ENCODE measurements at regions not wholly inside any gene's neighbourhood (a gene's known extent, or its start where the extent isn't known, plus 50 kb on each side); places are given as distances from the start of the nearest gene placed in this dataset.
"Not testable (repeated sequence)": the region's sequence is repeated elsewhere in the genome, so short reads cannot be mapped to it uniquely, and the experiment has no call there.

DNA sequence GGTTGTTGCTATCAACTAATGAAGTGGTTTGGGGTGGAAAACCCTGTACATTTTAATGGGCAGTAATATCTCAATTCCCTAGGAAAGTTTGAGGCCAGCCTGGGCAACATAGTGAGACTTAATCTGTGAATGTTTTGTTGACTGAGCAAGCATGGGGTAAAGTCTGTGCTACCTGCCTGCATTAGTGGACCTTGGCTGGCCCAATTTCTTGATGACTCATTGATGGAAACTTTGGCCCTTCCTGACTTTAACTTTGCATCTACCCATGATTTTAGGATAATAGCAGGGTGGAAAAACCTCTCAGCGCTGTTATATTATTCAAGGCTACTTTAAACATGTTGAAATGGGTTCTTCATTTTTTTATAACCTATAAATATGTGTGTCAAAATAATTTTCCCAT is 389.4 kb upstream of the RORB start:
- no peak for DNase-seq

DNA sequence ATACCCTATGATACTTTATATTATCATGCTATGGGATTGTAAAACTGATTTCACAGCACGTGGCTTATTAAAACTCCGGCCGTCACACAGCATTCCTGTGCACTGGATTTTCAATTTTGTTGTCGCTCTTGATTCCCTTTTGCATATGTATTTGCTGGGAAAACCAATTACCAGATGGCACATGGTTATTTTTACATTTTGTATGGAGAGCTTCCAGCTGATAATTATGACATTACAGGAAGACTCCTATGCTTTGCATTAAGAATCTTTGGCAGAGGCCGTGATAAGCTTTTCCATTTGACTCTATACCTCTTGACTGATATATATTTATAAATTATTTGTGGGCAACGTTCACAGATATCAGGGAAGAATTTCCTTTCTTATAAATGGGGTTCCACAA is 381.2 kb upstream of the RORB start:
- DNase-seq: no peak

DNA sequence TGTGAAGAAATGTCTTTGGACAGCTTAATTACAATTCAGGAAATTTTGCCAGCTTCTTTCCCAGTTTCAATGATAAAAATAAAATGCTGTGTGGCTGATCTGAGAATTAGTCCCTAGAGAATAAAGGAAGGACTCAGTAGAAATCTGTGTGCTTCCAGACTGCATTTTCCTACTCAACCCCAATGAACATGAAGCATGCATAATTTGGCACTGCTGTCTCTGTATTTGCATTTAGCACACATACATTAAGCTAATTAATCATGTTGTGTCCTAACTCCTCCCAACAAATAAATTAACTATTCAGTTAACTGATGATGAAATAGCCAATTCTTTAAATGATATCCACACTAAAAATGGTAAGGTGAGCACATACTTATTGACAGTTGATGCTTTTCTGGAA is 380.0 kb upstream of the RORB start:
- no peak for DNase-seq

DNA sequence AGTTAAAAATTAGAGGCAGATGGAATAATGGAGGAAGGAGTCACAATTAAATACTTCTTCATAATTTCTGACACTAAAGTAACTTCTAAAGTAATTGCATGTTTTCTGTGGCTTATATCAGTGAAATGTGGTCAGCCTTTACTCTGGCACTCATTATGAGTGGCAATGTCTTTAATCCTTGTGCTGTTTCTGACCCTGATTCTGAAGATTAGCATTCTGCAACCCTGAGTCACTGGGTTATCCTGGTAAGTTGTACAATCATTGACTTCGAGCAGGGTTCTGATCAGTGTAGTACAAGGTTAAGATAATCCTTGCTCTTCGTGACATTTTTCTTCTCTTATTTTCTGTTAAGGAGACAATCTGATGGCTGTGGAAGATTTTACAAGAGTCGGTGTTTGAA is 379.4 kb upstream of the RORB start:
- DNase-seq: no peak

DNA sequence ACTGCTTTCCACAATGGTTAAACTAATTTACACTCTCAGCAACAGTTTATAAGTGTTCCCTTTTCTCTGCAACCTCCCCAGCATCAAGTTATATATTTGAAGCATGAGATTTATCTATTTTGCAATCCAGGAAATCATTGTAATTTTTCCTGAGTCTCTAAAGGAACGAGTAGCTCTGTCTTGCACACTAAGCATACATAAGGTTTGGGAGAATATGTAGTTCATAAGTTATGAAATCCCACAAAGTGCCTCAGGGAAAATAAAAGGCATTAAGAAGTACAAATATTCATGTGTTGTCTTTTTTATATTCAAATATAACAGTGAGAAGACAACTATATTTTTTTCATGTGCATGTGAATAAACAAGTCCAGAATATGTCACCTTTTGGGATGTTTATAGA is 377.1 kb upstream of the RORB start:
- no peak for DNase-seq

DNA sequence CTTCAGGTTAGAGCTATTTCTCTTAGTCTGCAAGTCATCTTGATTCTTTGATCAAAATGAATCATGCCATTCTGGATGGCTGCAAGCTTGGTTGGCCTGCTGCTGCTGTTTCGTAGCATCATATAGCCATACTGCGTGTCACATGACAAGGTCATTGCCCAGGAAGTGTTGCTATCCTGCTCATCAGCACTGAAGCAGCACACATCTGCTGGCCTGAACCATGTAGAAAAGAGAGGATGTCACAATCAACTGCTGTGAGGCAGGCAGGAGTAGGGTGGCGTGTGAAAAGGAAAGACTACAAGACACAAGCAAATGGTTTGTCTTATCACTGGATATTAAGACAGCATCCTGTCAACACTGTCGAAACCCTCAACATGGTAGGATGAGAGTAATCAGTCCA is 376.7 kb upstream of the RORB start:
- DNase-seq: no peak

DNA sequence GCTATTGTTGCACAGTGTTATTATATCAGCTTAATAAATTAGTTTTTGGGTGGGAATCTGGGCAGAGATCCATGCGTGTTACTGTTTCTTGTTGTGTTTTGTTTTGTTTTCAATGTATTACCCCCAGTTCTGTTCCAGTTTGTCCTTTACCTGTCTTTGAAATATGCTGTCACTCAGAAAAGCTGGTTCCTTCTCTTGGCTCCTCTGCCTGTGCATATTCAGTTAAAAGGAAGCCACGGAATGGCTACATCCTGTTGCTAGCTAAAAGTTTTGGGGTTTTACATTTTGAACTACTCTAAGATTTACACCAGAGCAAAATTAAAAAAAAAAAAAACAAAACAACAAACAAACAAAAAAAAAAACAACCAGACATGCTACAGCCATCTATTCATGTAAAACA is 374.9 kb upstream of the RORB start:
- DNase-seq: no peak

DNA sequence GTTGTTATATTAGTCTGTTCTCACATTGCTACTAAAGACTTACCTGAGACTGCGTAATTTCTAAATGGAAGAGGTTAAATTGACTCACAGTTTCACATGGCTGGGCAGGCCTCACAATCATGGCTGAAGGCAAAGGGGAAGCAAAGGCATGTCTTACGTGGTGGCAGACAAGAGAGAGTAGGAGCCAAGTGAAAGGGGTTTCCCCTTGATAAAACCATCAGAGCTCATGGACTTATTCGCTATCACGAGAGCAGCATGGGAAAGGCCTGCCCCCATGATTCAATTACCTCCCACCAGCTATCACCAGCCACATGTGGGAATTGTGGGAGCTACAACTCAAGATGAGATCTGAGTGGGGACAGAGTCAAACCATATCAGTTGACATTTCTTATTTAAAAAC is 374.5 kb upstream of the RORB start:
- no peak for DNase-seq

DNA sequence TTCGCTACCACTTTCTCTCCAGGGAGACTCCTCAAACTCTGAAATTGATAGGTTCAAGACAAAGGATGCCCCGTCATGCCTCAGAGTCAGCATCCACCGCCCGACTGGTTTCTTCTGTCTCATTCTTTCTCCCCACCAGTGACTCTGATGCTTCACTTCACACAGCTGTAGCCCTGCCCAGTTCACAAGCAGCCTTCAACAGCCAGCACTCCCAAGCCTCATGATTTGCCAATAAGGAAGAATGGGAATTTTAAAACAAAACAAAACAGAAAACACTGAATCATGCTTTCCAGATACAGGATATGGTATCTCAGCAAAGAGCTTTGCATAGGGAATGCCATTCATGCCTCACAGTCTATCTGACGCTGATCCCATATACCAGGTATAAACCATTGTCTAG is 371.2 kb upstream of the RORB start:
- no peak for DNase-seq

DNA sequence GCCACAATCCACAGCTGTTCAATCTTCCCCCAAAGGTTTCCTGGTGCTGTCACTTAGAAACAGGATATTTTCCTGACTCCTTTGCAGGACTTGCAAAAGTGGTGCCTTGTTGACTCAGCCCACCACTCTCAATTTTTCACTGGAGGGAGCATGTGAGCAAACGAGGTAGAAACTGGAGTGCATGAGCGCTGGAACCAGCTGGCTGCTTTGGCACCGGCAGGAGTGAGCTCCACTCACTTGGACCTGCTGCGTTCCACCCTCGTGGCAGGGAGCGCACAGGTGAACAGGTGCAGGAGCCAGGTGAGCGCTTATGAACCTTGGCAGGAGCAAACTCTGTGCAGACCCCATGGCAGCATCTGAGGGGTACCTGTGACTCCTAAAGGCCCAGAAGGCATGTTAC is 364.1 kb upstream of the RORB start:
- DNase-seq: no peak

DNA sequence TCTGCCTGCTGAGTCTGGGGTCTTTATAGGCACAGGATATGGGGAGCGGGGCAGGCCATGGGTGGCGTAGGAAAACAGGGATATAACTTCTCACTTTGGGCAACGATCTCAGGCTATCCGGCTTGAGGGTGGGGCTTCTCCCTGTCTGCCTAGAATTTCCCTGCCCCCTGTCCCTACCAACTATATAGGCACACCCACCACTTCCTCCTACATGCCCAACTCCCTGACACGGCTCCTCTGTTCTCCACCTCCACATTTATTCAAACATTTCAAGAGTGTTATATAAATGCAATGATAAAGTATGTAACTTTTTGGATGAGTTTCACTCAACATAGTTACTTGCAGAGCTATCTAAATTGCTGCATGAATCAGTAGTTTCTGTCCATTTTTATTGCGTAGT is 363.2 kb upstream of the RORB start:
- DNase-seq: no peak

DNA sequence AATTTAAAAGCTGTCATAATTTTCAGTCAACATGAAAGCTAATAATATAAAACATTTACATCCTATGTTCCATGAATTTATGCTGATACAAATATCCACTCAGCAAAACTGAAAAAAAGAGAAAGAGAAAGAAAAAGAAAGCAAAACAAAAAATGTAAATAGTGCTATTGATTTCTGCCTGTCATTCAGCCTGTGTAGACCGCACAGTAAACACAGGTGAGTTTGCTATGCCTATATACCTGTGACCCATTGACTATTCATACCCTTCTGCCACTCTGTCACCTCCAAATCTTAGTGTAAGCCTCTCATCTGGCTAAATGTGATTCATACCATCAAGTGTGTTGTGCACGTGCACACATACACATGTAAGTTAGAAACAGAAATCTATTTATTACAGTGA is 359.0 kb upstream of the RORB start:
- no peak for DNase-seq

DNA sequence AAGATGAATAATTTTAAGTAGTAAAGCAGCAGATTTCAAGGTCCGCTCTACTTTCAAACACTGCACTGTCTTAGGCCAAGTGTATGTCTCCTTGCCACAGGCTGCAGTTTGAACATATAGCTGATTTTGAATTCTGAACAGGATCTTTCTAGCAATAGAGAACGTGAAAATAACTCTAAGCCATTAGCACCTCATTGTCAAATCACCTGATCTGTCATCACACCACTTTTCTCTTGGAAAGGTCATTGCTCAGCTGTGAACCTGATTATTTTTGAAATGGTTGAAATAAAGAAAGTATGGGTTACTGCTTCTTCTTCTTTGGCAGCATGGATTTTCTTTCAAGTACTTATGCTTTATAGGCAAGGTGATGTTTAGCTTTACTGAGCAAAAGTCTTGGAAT is 357.0 kb upstream of the RORB start:
- DNase-seq: no peak

DNA sequence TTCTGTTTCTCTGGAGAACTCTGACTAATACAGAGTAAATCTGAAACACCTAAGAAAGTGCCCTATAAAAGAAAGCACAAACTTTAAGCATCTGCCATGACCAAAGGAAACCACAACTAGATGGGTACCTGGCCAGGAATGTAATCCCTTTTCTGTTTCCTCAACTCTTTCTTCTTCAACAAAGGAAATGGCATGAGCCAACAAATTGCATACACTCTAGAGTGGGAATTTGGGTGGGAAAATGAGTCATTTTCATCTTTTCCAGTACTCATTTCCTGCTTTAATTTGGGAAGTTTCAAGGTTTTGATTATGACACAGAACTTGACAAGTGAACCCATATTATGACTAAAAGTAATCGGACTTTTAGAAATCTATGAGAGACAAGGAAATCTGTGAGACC is 349.2 kb upstream of the RORB start:
- DNase-seq: no peak

DNA sequence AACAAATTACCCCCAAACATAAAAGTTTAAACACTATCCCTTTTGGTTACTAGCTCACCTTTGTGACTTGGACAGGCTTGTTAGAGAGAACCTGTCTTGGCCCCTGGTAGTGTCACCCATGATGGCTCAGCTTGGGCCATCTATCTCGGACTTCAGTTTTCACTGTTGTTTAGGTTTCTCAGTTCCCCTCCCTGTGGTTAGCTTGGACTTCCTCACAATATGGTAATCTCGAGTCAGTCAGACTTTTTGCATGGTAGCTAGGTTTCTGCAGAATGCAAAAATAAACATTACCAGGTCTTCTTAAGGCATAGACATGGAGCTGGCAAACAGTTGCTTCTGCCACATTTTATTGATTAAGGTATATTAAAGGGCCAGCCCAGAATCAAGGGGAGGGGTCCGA is 324.3 kb upstream of the RORB start:
- DNase-seq: no peak

DNA sequence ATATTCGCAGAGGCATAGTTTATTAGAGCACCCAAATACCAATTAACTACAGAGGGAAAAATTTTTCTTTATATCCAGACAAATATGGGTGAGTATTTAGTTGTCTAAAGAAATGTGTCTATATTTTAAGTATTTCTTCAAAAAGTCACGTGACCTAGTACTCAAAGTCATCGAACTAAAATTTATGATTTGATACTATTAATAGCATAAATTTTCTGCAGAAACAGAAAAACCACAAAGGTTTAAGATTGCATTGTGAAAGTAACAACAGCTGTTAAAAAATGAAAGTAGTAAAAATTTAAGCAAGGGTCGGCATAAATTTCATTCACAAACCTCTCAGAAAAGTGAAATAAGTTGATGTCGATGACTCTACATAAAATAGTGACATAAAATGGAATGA is 323.9 kb upstream of the RORB start:
- no peak for DNase-seq

DNA sequence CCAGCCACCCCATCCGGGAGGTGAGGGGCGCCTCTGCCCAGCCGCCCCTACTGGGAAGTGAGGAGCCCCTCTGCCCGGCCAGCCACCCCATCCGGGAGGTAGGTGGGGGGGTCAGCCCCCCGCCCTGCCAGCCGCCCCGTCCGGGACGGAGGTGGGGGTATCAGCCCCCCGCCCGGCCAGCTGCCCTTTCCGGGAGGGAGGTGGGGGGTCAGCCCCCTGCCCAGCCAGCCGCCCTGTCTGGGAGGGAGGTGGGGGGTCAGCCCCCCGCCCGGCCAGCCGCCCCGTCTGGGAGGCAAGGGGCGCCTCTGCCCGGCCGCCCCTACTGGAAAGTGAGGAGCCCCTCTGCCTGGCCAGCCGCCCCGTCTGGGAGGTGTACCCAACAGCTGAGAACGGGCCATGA is 299.4 kb upstream of the RORB start:
- DNase-seq: not testable (repeated sequence)

DNA sequence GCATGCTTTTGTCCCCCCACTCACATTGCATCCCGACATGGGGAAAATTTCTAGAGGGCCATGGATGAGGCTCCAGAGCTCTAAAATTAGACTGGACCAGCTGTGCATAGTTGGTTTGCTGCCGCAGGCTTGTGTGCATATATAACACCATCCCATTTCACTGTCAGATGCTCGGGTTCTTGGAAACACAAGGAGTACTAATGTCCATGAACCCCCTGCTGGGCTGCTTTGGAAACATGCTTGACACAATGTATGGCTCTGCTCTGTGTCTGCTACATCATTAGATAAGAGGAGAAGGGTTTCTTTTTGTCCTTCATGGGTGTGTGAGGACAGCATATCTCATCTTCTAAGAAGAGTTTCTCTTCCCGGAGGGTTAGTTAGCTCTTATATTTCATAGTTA is 292.1 kb upstream of the RORB start:
- no peak for DNase-seq

DNA sequence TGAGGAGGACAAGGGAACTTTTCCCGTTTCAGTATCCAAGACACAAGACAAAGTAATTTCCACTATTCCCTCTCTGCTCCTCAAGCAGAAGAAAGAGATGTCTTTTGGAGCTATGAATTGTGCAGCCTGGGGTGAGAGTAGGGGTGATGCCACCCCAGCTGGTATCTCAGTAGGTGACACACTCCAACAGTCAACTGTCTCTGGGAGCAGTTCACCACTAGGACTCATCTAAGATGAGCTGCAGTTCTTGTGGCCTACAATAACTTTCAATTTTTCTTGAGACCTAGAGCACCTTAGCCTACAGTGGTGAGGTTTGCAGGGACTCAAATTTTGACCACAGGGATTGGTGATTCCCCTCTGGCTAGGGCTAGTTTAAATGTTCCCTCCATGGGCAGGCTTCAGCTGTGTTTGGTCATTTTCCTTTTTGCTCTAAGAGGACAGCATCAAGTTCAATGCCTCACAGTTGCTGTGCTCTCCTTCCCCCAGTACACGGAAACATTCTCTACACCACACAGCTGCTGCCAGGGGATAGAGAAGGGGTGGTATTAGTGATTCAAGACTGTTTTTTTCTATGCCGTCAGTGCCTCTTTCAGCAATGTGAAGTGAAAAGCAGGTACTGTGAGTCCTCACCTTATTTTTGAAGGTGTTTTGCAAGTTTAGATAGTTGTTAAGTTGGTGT is 278.6 kb upstream of the RORB start:
- no peak for DNase-seq

DNA sequence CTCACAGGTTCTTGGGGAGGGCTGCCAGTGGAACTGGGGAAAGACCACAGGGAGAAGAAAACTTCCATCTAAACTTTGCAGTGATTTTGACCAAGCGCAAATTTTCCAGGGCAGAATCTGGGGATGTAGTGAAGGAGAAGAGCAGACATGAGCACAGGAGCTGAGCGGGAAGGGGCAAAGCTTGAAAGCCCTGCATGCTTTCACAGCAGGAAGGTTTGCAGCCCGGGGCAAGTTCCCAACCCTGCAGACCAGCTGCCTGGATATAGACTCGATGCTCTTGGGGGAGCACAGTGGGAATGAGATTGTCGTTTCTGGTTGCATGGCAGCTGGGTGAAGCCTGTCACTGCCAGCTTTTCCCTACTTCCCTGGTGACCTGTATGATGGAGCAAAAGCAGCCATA is 276.8 kb upstream of the RORB start:
- DNase-seq: no peak

DNA sequence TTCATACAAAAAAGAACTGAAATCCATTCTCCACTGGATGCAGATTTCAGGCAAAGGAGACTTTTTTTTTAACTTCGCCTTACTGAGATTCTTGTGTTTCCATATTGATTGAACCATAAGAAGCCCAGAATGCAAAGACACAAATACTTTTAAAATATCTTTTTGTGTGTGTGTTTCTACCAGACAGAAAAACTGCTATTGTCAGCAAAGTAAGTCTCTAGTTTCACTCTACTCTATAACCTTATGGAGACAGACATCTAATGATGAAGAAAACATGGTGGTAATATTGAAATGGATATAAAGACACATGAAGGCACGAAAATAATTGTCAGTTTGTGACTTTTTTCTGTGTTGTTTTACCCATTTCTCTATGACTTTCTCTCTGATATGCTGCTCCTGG is 260.3 kb upstream of the RORB start:
- no peak for DNase-seq

DNA sequence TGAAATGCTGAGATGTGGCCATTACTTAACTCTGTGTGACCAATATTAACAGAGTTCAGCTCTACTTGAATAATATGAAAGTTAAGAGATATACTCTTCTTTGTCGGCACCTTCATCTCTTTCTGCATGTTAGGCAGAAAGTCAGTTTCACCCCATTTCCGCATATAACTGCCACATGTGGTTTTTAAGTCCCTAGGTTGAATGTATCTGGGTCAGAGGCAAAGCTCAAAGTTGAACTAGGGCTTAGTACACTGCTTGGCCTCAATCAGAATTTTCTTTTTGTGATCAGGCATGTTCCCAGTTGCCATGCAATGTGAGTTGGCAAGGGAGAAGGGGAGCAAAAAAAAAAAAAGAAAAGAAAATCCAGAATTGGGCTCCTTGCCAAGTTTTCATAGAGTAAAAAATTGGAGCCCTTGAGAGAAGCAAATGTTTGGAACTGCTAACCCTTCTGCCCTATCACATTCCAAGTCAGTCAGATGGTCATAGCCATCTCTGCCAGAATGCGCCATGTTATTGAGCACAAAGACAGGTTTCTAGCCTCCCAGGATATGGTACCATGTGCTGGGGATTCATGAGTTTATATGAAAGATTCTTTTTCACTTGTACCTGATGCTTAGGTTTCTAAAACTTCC is 251.2 kb upstream of the RORB start:
- DNase-seq: no peak

DNA sequence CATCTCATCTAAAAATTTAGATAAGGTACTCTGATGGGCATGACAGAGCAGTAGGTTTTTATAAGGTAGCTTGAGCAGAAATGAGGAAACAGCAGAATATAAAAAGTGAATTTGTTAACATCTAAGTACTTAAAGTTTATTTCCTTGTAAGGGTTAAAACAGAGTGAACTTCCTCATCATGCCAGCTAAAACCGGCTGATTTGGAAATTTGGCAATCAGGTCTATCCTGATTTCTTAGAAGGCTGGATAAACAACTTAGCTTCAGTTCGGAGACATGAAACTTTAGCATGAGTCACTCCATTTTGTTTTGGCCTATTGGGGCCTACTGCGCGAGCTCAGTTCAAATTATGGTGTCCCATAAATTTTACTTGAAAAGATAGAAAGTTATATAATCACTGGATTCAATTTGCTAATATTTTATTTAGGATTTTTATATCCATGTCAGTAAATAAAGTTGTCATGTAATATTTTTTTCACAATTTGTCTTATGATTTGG is 241.6 kb upstream of the RORB start:
- DNase-seq: no peak

DNA sequence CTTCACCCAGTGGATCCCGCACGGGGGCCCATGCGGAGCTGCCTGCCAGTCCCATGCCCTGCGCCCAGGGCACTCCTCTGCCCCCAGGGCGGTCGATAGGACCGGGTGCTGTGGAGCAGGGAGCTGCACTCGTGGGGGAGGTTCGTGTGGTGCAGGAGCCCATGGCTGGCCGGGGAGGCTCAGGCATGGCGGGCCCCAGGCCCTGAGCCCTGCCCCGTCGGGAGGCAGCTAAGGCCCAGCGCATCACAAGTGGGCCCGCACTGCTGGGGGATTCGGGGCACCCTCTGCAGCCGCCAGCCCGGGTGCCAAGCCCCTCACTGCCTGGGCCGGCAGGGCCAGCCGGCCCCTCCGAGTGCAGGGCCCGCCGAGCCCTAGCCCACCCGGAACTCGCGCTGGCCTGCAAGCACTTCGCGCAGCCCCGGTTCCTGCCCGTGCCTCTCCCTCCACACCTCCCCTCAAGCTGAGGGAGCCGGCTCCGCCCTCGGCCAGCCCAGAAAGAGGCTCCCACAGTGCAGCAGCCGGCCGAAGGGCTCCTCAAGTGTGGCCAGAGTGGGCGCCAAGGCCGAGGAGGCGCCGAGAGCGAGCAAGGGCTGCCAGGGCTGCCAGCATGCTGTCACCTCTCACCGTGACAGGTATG is 221.1 kb upstream of the RORB start:
- DNase-seq: no peak

DNA sequence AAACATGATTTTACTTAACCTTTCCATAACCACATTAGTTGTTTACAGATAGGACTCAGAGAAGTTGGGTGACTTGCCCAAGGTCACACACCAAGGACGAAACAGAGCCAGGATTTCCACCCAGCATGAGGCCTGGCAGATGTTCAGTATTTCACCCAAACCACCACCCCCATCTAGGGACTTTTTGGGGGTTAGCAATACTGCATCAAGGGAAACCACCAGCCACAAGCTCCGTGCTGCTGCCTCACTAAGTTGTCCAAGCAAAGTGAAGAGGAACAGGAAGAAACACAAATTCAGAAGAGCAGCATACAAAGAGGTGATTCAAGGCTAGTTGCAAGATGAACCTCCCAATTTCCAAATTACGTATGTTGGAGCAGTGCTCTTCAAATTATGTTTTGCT is 219.6 kb upstream of the RORB start:
- DNase-seq: no peak
